Tongue (tissue), 1 donor: ENCODE measurements at regions not wholly inside any gene's neighbourhood (a gene's known extent, or its start where the extent isn't known, plus 50 kb on each side); places are given as distances from the start of the nearest gene placed in this dataset.

Experiments
- DNase-seq: peaks from one replicate; pipeline ENCODE4 v3.0.0-alpha.2; 2015

DNA sequence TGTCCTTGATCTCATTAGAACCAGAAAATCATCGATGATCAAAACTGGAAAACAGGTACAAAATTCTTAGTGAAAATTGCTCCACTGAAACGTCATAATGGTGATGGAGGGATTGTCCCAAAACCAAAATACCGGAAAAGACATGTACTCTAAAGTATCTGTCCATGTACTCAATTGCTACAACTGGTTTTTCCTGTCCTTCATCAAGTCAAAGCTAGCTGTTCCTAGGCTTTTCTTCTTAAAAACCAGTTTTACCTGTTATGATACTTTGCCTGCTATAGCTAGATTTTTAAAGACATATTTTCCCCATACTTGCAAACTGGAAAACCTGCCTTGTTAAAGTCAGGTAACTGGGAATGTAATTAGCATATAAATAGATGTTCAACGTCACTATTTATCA lies 50.5 kb upstream of the LRRC1 start:
- peak; percentile 52 for DNase-seq

DNA sequence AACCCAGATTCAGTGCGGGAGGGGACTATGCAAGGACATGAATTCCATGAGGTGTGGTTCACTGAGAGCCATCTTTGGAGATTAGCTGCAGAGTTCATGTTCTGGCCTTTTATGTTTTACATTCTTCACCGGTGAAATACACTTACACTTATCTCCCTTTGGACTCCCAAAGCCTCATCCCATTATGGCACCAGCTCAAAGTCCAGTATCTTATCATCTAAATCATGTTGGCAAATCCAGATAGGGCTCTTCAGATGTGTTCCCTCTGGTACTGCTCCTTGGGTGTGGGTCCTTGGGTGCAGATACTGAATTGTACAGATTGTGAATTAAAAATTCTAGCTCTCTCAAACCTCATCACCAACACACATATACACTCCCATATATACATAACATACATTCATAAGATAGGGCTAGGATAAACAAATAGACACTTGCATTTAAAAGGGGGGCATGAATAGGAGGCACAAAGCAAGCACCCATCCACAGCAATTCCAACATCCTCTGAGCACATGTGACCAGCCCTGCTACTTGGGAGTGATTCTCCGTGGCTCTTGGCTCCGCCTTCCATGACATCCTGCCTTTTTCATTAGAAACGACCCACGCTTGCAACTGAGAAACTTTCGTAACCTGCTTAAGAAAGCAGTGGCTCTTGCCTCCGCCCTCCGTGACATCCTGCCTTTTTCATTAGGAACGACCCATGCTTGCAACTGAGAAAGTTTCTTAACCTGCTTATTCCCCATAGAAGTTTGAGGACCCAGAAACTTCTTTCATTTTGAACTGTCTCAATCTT lies 53.6 kb upstream of the LRRC1 start:
- no peak for DNase-seq

DNA sequence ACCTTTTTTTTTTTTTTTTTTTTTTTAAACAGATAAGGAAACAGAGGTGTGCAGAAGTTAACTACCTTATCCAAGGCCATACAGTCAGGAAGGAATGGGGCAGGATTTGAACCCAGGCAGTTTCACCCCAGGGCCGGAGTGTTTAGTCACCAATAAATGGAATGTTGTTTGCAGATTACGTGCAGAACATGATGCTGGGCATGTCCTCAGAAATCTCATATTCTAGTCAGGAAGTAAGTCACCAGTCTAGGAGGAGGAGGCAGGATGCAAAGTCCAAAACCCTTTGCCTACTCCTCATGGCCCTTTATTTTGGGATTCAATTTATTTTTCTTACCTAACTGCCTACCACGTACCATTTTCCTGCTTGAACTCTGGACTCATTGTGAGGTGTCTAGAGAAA lies 57.1 kb upstream of the LRRC1 start:
- DNase-seq, result no peak

DNA sequence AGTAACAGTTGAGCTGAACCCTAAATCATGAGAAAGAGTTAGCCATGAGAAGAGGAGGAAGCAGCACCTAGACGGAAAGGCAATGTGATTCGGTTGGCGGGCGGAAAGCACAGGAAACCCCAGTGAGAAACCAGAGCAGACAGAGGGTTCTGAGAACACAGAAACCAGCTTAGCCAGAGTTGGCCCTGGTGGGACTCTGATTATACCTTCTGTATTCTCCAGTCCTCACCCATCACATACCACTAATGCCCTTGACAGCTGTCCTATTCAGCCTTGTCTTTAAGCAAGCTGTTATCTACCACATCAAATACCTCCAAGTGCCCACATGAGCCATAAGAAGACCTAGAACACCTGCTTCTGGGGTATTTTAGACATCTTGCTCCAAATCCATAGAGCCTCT lies 58.9 kb upstream of the LRRC1 start:
- peak; percentile 60 for DNase-seq

DNA sequence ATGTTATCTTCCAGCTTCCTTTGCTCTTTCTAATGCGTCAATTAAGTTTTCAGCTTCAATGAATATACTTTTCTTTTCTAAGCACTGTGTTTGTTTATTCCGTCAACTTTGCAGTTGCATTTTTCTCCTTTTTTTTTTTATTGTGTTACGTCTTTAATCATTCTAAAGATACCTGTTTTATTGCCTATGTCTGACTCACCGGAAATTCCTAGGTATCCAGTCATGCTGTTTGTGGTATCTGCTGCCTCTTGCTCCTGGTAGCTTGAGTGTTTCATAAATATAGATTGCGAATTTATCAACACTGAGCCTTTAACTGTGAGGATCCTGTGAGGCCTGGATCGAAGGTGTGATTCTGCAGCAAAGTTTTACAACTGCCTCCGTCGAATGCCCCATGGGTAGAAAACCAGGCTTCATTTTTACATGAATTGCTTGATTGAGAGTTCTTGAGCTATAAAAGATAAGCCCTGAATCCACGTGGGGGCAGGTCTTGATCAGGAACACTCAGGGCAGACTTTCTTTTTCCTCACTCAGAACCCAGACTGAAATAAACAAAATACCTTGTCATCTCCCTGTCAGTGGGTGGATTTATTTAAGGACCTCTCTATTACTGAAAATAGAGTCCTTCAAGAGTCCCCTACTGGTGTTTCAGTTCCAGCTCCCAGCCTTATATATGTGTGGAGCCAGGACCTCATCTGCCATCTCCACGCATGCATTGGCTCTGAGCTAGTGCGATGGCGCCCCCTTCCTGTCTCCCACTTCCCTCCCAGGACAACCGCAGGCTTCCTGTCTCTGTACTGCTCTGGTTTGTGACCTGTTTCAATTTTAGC lies 60.1 kb upstream of the LRRC1 start:
- peak; percentile 54 for DNase-seq

DNA sequence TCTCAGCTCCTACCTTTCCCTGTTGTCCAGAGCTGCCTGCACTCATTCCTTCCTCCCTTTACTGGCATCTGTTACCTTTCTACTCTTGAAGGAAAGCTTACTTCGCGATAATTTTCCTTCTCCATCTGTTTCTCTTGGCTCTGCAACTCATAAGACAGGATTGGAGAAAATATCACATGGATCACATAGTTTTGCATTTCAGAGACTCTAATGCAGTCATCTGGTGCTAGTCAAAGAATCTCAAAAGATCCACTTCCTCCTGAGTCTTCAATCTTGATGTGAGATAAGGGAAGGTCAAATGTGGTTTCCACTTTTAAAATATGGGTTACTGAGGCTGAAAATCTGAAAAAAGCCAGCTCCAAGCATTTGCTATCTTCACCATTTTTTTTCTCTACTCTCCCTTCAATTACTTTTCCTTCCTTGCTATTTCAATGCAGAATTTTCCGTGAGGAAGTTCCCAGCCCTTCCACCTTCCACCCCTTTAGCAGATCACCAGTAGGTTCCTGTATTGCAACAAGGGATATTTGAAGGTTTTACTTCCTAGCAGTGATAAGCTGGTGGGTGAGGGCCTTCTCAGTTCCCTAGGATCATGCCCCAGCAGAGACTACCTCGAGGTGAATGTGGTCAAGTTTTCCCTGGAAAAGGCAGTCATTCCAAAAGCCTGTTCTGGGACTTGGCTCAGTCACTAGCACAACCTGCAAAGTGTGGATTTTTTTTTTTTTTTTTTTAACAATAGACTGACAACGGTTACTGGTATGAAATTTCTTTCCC lies 62.8 kb upstream of the LRRC1 start:
- DNase-seq, result no peak

DNA sequence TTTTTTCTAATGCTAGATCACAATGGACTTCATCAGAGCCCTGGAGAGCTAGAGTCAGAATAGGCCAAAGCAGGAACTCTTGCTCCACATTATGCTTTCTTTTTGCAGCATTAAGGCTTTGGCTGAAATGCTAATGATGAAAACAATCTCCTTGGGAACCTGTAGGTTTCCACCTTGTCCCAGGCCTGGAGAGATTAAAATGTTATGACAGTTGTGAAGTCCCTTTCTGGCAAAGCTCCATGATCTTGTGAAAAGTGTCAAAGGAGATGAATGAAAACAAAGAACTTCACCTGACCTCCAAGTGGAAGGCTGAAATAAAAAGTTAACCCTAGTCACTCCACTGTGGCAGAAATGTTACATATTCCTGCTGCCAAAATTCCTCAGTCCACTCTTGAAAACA lies 64.0 kb upstream of the LRRC1 start:
- no peak for DNase-seq

DNA sequence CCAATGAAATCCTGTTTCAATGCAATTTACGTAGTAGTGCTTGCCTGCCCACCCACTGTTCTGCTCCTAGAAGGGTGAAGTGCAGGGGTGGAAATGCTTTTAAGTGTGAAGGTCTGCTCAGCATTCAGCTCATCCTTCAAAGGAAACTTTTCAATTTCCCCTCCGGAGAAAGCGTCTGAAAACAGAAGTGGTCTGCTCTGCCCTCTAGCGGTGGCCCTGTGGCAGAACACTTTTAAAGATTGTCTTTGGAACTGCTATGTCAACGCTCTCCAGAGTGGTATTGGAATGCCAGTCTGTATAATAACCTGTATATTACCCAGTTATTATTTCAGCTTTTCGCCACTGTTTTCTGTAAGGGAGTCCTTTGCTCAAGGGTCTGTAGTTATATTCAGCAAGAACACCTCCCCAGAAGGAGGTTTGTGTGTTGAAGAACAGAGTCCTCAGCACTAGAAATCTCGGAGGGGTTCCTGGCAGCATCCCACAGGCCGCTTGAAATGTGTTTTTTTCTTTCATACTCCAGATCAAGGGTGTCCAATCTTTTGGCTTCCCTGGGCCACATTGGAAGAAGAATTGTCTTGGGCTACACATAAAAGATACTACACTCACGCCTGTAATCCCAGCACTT lies 63.1 kb upstream of the KLHL31 start:
- peak; percentile 84 for DNase-seq

DNA sequence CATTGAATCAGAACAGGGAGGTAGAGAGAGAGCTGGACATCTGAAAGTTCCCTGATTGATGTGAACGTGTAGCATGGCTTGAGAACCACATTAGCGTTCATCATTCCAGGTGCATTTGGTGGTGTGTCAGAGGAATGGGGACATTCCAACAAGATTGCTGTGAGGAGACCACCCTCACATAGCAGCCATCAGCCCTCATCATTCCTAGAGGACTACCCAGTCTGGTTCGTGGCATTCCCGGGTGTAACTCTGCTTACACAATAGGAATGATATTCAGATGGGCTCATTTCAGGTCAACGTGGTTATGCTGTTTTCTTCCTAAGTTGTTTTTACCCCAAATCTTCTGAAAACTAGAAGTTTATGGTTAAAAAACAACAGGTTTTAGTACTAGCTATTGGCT lies 62.2 kb upstream of the KLHL31 start:
- no peak for DNase-seq

DNA sequence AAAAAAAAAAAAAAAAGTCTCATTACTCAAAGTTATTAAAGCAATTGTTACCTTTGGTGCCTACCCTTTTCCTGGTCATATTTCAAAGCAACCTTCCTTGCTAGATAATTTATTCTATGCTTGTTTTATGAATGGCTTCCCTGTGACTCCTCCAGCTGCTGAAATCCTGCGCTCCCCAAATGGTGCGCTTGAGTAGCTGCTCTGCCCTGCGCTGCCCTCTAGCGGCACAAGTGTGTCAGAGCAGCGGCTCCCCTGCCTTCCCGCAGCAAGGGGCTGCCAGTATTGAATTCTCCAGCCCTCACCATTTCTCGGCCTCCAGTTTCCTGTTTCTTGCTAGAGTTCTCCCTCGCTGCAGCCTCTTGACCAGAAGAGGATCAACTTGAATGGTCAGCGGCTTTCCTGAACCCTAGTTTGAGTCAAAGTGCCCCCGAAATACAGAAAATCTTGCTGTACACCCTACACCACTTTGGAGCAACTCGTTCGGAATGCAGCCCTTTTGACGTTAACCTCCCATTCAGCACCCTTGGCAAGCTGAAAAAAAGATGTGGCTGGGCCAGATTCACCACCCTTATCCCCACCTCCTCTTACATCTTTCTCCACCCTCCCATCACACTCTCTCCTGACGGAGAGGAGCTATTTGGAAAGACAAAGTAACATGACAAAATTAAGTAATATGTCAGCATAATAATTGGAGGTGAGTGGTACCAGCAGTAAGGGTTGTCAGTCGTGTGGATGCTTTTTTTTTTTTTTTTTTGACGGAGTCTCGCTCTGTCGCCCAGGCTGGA lies 60.4 kb upstream of the KLHL31 start:
- DNase-seq, result peak; percentile 90

DNA sequence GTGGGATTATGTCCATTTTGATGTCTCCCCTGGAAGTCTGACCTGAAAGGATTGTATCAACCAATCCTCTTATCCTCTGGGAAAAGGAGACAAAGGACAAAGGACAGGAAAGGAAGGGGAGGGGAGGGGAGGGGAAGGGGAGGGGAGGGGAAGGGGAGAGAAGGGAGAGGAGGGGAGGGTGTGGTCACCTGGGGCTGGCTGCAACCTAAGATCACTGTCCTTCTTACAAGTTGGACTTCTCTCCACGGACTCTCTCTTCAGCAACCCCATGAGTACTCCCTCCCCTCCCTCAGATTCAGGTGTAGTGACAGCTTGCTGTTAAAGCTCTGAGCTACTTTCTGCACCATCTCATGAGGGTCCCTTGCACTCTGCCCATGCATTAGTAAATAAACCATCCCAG lies 58.9 kb upstream of the KLHL31 start:
- no peak for DNase-seq

DNA sequence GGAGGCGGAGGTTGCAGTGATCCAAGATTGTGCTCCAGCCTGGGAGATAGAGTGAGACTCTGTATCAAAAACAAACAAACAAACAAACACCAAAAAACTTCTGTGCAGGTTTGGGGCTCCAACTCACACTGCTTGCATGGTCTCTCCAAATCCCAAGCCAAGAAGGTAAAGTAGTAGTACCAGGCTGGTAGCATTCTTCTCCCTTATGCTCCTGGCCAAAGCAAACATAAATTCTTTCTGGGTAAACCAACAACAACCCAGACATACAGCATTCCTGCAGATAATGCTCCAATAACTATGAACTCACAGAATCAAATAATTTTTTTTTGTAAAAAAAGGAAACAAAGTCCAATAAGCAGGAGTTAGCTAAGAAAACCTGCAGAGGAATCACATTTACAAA lies 57.8 kb upstream of the KLHL31 start:
- no peak for DNase-seq

DNA sequence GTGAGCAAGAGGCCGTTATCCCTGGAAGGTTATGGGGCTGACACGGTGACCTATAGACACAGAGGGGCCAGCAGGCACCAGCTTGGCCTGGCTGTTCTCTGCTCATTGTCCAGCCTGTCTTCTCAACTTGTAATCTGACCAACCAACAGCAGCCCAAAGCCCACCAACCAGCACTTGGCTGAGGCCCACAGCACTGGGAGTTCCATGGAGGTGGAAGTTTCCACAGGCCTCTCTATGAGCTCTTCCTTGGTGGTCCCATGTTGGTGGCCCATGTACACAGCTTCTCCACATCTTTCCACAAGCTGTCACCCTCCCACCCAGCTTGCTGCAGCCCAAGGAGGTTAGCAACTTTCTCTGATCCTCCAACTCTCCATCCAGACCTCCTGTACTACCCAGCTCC lies 56.2 kb upstream of the KLHL31 start:
- DNase-seq, result no peak

DNA sequence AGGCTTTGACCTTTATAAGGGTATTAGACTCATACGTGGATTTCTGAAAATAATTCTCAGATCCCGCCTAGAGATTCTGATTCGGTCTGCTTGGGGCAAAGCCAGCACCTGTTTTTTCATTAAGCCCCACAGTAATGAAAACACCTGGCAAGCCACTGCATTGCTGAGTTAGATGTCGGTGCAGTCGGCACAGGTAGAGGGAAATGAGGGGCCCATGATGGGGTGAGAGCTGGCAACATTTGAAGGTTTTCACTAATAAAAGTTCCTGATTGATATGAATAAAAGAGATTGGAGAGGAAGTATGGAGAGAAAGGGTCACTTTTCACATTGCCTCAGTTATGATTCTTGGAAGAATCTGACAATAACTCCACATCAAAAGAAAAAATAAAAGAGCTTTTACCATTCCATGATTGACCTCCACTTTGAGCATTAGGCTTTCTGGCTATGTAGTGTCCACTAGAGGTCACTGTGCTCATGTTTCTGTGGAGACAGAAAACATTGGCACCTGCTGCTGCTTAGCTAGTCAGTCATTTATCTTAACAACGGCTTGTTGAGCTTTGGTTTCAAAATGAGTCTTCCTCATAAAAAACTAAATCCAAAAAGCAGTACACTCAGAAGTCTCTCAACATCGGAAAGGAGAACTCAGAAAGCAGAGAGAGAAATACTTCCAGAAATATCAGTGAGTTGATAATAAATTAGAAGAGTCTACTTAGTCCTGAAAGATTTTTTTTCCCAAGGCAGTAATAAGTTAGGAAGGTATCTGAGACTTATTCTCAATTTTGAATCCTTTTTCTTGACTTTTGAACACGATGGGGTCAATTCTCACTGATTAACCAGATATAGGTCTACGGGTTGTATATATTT lies 53.3 kb upstream of the KLHL31 start:
- peak; percentile 89 for DNase-seq

DNA sequence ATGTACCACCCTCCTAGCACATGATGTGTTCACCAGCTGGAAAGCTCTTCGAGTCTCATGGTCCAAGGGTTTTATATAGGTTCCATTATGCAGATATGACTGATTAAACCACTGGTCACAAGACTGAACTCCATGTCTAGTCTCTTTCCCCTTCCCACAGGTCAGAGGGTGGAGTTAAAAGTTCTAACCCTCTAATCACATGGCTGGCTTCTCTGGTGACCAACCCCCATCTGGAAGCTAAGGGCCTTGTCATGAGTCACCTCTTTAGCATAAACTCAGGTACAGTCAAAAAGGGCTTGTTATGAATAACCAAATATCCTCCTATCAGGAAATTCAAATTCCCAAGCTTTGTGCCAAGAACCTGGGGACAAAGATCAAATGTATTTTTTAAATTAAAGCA lies 52.0 kb upstream of the KLHL31 start:
- DNase-seq, result no peak

DNA sequence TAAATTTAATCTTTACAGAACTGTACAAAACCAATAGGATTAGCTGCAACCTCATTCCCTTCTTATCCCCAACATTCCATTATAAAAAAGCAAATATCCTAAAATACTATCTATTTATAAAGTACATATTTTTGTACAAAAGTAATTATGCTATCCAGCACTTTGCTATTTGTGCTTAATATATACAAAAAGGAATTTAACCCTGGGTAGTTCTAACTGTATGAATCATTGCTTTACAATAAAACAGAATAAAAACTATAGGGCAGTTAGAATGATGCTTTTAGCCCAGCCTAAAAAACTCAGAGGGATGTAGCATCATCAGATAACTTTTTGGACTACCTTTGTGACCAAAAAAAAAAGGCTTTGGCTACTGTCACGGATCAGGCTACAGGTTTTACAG lies 49.9 kb upstream of the KLHL31 start:
- DNase-seq, result no peak
